ENCODE measurements at regions not wholly inside any gene's neighbourhood (a gene's known extent, or its start where the extent isn't known, plus 50 kb on each side); places are given as distances from the start of the nearest gene placed in this dataset.
"Not testable (repeated sequence)": the region's sequence is repeated elsewhere in the genome, so short reads cannot be mapped to it uniquely, and the experiment has no call there.

GRCh38 chr4:106530024-106530361, 161.4 kb upstream of the GIMD1 start:
- Histone ChIP-seq H3K9me3 (no peaks in the 10 kb centered on the region), H3K27me3 (no peaks in the 10 kb centered on the region), H3K9ac (ENCODE audit: low read depth in 2 of 2, low read length in 2 of 2) (no peak overlapping the region), H3K4me3 (no peak overlapping the region), H3K27ac (no peak overlapping the region), H3K4me1 (no peaks in the 10 kb centered on the region), H3K36me3 (no peaks in the 10 kb centered on the region)
- DNase-seq = no peak
- TF ChIP-seq, protein P1, sequence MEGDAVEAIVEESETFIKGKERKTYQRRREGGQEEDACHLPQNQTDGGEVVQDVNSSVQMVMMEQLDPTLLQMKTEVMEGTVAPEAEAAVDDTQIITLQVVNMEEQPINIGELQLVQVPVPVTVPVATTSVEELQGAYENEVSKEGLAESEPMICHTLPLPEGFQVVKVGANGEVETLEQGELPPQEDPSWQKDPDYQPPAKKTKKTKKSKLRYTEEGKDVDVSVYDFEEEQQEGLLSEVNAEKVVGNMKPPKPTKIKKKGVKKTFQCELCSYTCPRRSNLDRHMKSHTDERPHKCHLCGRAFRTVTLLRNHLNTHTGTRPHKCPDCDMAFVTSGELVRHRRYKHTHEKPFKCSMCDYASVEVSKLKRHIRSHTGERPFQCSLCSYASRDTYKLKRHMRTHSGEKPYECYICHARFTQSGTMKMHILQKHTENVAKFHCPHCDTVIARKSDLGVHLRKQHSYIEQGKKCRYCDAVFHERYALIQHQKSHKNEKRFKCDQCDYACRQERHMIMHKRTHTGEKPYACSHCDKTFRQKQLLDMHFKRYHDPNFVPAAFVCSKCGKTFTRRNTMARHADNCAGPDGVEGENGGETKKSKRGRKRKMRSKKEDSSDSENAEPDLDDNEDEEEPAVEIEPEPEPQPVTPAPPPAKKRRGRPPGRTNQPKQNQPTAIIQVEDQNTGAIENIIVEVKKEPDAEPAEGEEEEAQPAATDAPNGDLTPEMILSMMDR (IDR thresholded peaks at IDR 0.05) = no peak
- intact Hi-C loops (cut with DNase I) = no loop called here

DNA sequence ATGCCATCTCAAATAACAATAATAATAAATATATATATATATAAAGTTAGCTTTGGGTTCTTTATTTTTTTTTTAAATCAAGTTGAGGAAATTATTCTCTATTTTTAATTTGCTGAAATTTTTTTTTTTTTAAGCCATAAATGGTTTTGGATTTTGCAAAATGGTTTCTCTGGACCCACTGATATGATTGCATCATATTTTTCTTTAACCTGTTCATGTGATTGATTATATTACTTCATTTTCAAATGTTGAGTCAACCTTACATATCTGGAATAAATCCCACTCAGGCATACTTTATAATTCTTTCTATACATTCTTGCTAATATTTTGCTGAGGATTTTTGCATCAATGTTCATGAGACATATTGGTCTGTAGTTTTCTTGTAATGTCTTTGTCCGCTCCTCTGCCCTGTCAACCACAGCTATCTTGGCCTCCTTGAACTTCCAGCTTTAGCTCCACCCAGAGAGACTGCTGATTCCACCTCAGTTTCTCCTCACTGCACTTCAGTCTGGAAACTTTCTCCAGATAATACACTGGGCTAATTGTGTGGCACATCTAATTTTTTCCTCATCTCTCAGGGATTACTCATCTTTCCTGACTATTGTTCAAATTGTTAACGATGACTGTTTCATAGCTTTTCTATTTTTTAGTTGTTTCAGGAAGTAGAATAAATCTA, 160.9 kb upstream of the GIMD1 start:
- Histone ChIP-seq H3K27ac (no peak overlapping the region), H3K9me3 (no peaks in the 10 kb centered on the region), H3K36me3 (no peaks in the 10 kb centered on the region), H3K27me3 (no peaks in the 10 kb centered on the region), H3K4me1 (no peaks in the 10 kb centered on the region), H3K4me3 (no peak overlapping the region), H3K9ac (ENCODE audit: low read depth in 2 of 2, low read length in 2 of 2) (no peak overlapping the region)
- DNase-seq = no peak
- TF ChIP-seq, protein P1 (IDR thresholded peaks at IDR 0.05) = no peak
- intact Hi-C loops (cut with DNase I) = no loop called here

GRCh38 chr4:106527316-106527715, 158.7 kb upstream of the GIMD1 start:
- no peak overlapping the region for H3K27ac ChIP-seq
- H3K36me3 ChIP-seq = no peaks in the 10 kb centered on the region
- H3K4me1 ChIP-seq = no peaks in the 10 kb centered on the region
- intact Hi-C loops (cut with DNase I) = no loop called here
- H3K4me3 ChIP-seq = no peak overlapping the region
- no peaks in the 10 kb centered on the region for H3K27me3 ChIP-seq
- H3K9me3 ChIP-seq = no peaks in the 10 kb centered on the region
- TF ChIP-seq, protein P1 (IDR thresholded peaks at IDR 0.05) = no peak
- no peak overlapping the region for H3K9ac ChIP-seq (ENCODE audit: low read depth in 2 of 2, low read length in 2 of 2)
- no peak for DNase-seq

GRCh38 chr4:106525425-106525824, 156.8 kb upstream of the GIMD1 start:
- H3K9ac ChIP-seq (ENCODE audit: low read depth in 2 of 2, low read length in 2 of 2); H3K27me3 ChIP-seq; H3K27ac ChIP-seq; H3K4me3 ChIP-seq; intact Hi-C loops (cut with DNase I); H3K9me3 ChIP-seq; H3K36me3 ChIP-seq; H3K4me1 ChIP-seq; DNase-seq: not testable (repeated sequence)

DNA sequence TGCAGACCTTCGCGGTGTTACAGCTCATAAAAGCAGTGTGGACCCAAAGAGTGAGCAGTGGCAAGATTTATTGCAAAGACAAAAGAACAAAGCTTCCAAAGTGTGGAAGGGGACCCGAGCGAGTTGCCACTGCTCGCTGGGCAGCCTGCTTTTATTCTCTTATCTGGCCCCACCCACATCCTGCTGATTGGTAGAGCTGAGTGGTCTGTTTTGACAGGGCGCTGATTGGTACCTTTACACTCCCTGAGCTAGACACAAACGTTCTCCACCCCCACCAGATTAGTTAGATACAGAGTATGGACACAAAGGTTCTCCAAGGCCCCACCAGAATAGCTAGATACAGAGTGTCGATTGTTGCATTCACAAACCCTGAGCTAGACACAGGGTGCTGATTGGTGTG, 156.2 kb upstream of the GIMD1 start:
- H3K27ac ChIP-seq; intact Hi-C loops (cut with DNase I); H3K36me3 ChIP-seq; H3K9me3 ChIP-seq; H3K27me3 ChIP-seq; DNase-seq; H3K9ac ChIP-seq (ENCODE audit: low read depth in 2 of 2, low read length in 2 of 2); H3K4me3 ChIP-seq; H3K4me1 ChIP-seq: not testable (repeated sequence)

GRCh38 chr4:106522839-106523238, 154.3 kb upstream of the GIMD1 start:
- intact Hi-C loops (cut with DNase I) = no loop called here
- no peak for DNase-seq
- Histone ChIP-seq H3K9me3 (no peaks in the 10 kb centered on the region), H3K9ac (ENCODE audit: low read depth in 2 of 2, low read length in 2 of 2) (no peak overlapping the region), H3K4me3 (no peak overlapping the region), H3K36me3 (no peaks in the 10 kb centered on the region), H3K4me1 (no peaks in the 10 kb centered on the region), H3K27ac (no peak overlapping the region), H3K27me3 (no peaks in the 10 kb centered on the region)
- TF ChIP-seq, protein P1 (IDR thresholded peaks at IDR 0.05) = no peak

All from colonic mucosa (tissue), 4 donors.